HL-60 (cell line): ENCODE measurements at regions not wholly inside any gene's neighbourhood (a gene's known extent, or its start where the extent isn't known, plus 50 kb on each side); places are given as distances from the start of the nearest gene placed in this dataset.

Experiments used
- DNase-seq, 2 experiments: peaks; one replicate each; pipeline ENCODE4 v3.0.0-alpha.2; 2010 to 2020; ENCODE audit warnings: low read depth in 1 of 2, low spot score in 1 of 2
- H3K27ac ChIP-seq: fragments of 250-450 bp; sonication (Bioruptor Pico); replicated peaks from 2 replicates; pipeline ENCODE4 v1.5.1; 2020; ENCODE audit warnings: mild to moderate bottlenecking, moderate library complexity
- H3K27me3 ChIP-seq: fragments of 250-450 bp; sonication (Bioruptor Pico); 2 replicates; pipeline ENCODE4 v1.5.1; 2021; ENCODE audit warnings: mild to moderate bottlenecking, moderate library complexity; ENCODE audit not compliant: insufficient read depth, poor library complexity, severe bottlenecking
- H3K4me3 ChIP-seq: replicated peaks from 2 replicates; pipeline ENCODE4 v1.5.1; 2011; ENCODE audit warnings: mild to moderate bottlenecking, control low read depth, low read length; ENCODE audit not compliant: insufficient read depth
- CTCF ChIP-seq: IDR thresholded peaks from one replicate; pipeline ENCODE4 v1.5.1; 2011; ENCODE audit warnings: low read length, control low read depth, inconsistent platforms; ENCODE audit not compliant: insufficient read depth
- GABPA ChIP-seq: IDR thresholded peaks from 2 replicates; pipeline ENCODE4 v1.6.1; 2012; ENCODE audit warnings: low read depth
- POLR2AphosphoS5 ChIP-seq: IDR thresholded peaks from 2 replicates; pipeline ENCODE4 v1.6.1; 2012; ENCODE audit warnings: low read depth
- REST ChIP-seq: IDR thresholded peaks from 2 replicates; pipeline ENCODE4 v1.6.1; 2012; ENCODE audit warnings: low read depth; ENCODE audit not compliant: insufficient replicate concordance
- SPI1 ChIP-seq: IDR thresholded peaks from 2 replicates; pipeline ENCODE4 v1.6.1; 2012; ENCODE audit warnings: low read depth, mild to moderate bottlenecking, borderline replicate concordance

GRCh38 chr1:187763465-187763864 lies 934.7 kb downstream of the PLA2G4A start:
- Histone ChIP-seq H3K27ac (no peak overlapping the region), H3K4me3 (no peak overlapping the region), H3K27me3 (no peaks in the 10 kb centered on the region)
- TF ChIP-seq SPI1 (no peak), GABPA (no peak), REST (no peak)
- no peak for DNase-seq

GRCh38 chr1:187763976-187764375 lies 935.2 kb downstream of the PLA2G4A start:
- Histone ChIP-seq H3K4me3 (no peak overlapping the region), H3K27ac (no peak overlapping the region), H3K27me3 (no peaks in the 10 kb centered on the region)
- DNase-seq = peak in 1 of 2 experiments; percentile 26
- TF ChIP-seq POLR2AphosphoS5 = no peak
- TF ChIP-seq GABPA = no peak
- no peak for TF ChIP-seq CTCF
- TF ChIP-seq SPI1 = no peak
- TF ChIP-seq REST = no peak

- Histone ChIP-seq H3K27me3 (no peaks in the 10 kb centered on the region), H3K27ac (no peak overlapping the region), H3K4me3 (no peak overlapping the region)
- no peak for DNase-seq
- TF ChIP-seq GABPA (no peak), CTCF (no peak), SPI1 (no peak), POLR2AphosphoS5 (no peak), REST (no peak)
These were observed 942.6 kb downstream of the PLA2G4A start for GRCh38 chr1:187771396-187771795.
